ENCODE measurements at regions not wholly inside any gene's neighbourhood (a gene's known extent, or its start where the extent isn't known, plus 50 kb on each side); places are given as distances from the start of the nearest gene placed in this dataset.
"Not testable (repeated sequence)": the region's sequence is repeated elsewhere in the genome, so short reads cannot be mapped to it uniquely, and the experiment has no call there.

GRCh38 chrX:55841962-55842752, 124.6 kb downstream of the RRAGB start:
- no peak for ATAC-seq
- TF ChIP-seq TCF4 (CRISPR knock-in tag; IDR thresholded peaks at IDR 0.05; ENCODE audit: borderline replicate concordance) (no peak), SNAI2 (CRISPR knock-in tag; IDR thresholded peaks at IDR 0.05) (no peak), ZNF565 (CRISPR knock-in tag; conservative IDR thresholded peaks at IDR 0.05; ENCODE audit: low read depth) (no peak), ZC3H10 (CRISPR knock-in tag; IDR thresholded peaks at IDR 0.05) (no peak), OSR1 (CRISPR knock-in tag; IDR thresholded peaks at IDR 0.05) (no peak), PPARA (CRISPR knock-in tag; IDR thresholded peaks at IDR 0.05; ENCODE audit: borderline replicate concordance) (no peak), TOX (CRISPR knock-in tag; IDR thresholded peaks at IDR 0.05; ENCODE audit: borderline replicate concordance) (no peak), ZNF70 (CRISPR knock-in tag; IDR thresholded peaks at IDR 0.05) (no peak), CREB5 (CRISPR knock-in tag; IDR thresholded peaks at IDR 0.05; ENCODE audit: low read depth) (no peak), TSHZ2 (CRISPR knock-in tag; IDR thresholded peaks at IDR 0.05) (no peak), GLIS3 (CRISPR knock-in tag; IDR thresholded peaks at IDR 0.05) (no peak), ZFP3 (CRISPR knock-in tag; IDR thresholded peaks at IDR 0.05) (no peak), BACH2 (CRISPR knock-in tag; IDR thresholded peaks at IDR 0.05; ENCODE audit: borderline replicate concordance) (no peak), RARB (CRISPR knock-in tag; IDR thresholded peaks at IDR 0.05) (no peak), ZFP30 (CRISPR knock-in tag; IDR thresholded peaks at IDR 0.05) (no peak), ZNF8 (CRISPR knock-in tag; IDR thresholded peaks at IDR 0.05) (no peak)

- ATAC-seq = not testable (repeated sequence)
Observed at GRCh38 chrX:55866779-55867178, 149.2 kb downstream of the RRAGB start.

- ATAC-seq = no peak
- no peak for TF ChIP-seq TSHZ2 (CRISPR knock-in tag; IDR thresholded peaks at IDR 0.05)
- no peak for TF ChIP-seq PATZ1 (CRISPR knock-in tag; IDR thresholded peaks at IDR 0.05; ENCODE audit: borderline replicate concordance)
- TF ChIP-seq ZNF70 (CRISPR knock-in tag; IDR thresholded peaks at IDR 0.05) = no peak
- no peak for TF ChIP-seq BACH2 (CRISPR knock-in tag; IDR thresholded peaks at IDR 0.05; ENCODE audit: borderline replicate concordance)
- no peak for TF ChIP-seq OSR1 (CRISPR knock-in tag; IDR thresholded peaks at IDR 0.05)
- TF ChIP-seq ZFP30 (CRISPR knock-in tag; IDR thresholded peaks at IDR 0.05) = no peak
- TF ChIP-seq CSDC2 (CRISPR knock-in tag; IDR thresholded peaks at IDR 0.05) = no peak
- no peak for TF ChIP-seq CSRNP3 (CRISPR knock-in tag; IDR thresholded peaks at IDR 0.05)
- TF ChIP-seq SNAI2 (CRISPR knock-in tag; IDR thresholded peaks at IDR 0.05) = no peak
- no peak for TF ChIP-seq ZC3H10 (CRISPR knock-in tag; IDR thresholded peaks at IDR 0.05)
- no peak for TF ChIP-seq ISL1 (CRISPR knock-in tag; IDR thresholded peaks at IDR 0.05)
- TF ChIP-seq GLIS3 (CRISPR knock-in tag; IDR thresholded peaks at IDR 0.05) = no peak
- TF ChIP-seq ESRRG (CRISPR knock-in tag; IDR thresholded peaks at IDR 0.05) = no peak
- no peak for TF ChIP-seq ZFP3 (CRISPR knock-in tag; IDR thresholded peaks at IDR 0.05)
- no peak for TF ChIP-seq ZNF8 (CRISPR knock-in tag; IDR thresholded peaks at IDR 0.05)
- TF ChIP-seq TCF4 (CRISPR knock-in tag; IDR thresholded peaks at IDR 0.05; ENCODE audit: borderline replicate concordance) = no peak
- TF ChIP-seq POU6F1 (CRISPR knock-in tag; IDR thresholded peaks at IDR 0.05; ENCODE audit: borderline replicate concordance, low read depth) = no peak
- no peak for TF ChIP-seq ZNF565 (CRISPR knock-in tag; conservative IDR thresholded peaks at IDR 0.05; ENCODE audit: low read depth)
- TF ChIP-seq PPARA (CRISPR knock-in tag; IDR thresholded peaks at IDR 0.05; ENCODE audit: borderline replicate concordance) = no peak
Observed at GRCh38 chrX:55867181-55867651, 149.7 kb downstream of the RRAGB start.

All from SK-N-SH treated with all-trans-retinoic acid at 6 μM for 48 hours (cell line).